ENCODE measurements at regions not wholly inside any gene's neighbourhood (a gene's known extent, or its start where the extent isn't known, plus 50 kb on each side); places are given as distances from the start of the nearest gene placed in this dataset.
A peak's percentile ranks its signal among the peaks of the same experiment; 100 is the strongest.

DNA sequence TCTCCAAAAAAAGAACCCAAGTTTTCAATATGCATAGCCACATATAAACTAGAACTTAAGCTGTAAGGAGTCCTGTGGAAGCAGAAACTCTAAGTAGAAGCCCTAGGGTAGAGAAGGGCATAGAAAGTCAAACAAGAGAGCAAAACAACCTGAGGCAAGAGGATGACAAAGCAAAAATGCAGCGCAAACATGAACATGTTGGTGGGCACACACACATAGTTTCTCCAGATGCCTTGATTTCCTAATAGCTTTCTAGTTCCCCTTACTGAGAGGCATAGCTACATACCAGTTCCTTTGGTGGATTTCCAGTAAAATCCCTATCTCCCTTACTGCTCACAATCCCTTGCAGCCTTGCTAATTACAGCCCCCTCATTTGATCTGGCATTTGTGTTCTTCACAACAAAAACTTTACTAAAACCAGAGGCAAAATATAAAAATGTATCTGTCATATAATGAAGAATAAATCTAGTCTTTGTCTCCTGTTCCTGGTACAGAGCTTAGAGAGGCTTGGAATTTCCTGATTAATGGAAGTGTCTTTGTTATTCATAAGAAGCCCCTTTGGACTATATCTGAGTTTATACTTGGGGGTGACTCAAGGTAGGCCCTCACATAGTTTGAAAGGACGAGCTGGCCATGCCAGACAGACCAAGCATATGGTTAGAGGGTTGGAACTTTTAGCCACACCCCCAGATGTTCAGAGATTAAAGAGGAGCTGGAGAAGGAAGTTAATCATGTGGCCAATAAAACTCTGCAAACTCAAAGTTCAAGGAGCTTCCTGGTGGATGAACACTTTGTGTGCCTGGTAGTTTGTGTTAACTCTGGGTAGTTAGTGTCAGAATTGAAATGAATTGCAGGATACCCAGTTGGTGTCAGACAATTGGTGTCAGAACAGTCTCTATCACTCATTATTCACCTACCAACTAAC, 52.7 kb upstream of the ZCCHC13 start:
- ChIA-PET CTCF (ENCODE audit: partially characterized antibody) (interaction anchor here (0.9 kb wide), 1 partner anchor 93 kb away, joined by 3 read pairs; no protein-coding TSS in a partner anchor), POLR2A (ENCODE audit: partially characterized antibody) (no interaction called here)
- intact Hi-C loops (cut with micrococcal nuclease): no loop called here
- Mint-ChIP-seq H3K4me1 (peaks cover 1 to 9% (median 5%) of the 10 kb centered on the region in 4 donors), H3K4me3 (no peak overlapping the region), H3K27me3 (no peaks in the 10 kb centered on the region), H3K27ac (peak overlapping the region in 3 of 7 donors; percentile 5 to 44 (median 12)), H3K36me3 (peaks cover 0 to 35% of the 10 kb centered on the region in 2 donors), H3K9me3 (peaks cover 0 to 2% (median 0%) of the 10 kb centered on the region in 8 donors)
- no peaks in the 10 kb centered on the region for H3K4me1 ChIP-seq (ENCODE audit: insufficient read depth, low read length)
- no peaks in the 10 kb centered on the region for H3K9me3 ChIP-seq (ENCODE audit: control insufficient read depth in 1 of 2, low read length in 2 of 2)
- no peak for DNase-seq
- H3K27me3 ChIP-seq (ENCODE audit: insufficient read depth, low read length): no peaks in the 10 kb centered on the region
- no peak overlapping the region for H3K27ac ChIP-seq (ENCODE audit: low read depth, low read length)
- H3K36me3 ChIP-seq (ENCODE audit: insufficient read depth, low read length): no peaks in the 10 kb centered on the region
- H3K4me3 ChIP-seq (ENCODE audit: low read length in 2 of 2): no peak overlapping the region

DNA sequence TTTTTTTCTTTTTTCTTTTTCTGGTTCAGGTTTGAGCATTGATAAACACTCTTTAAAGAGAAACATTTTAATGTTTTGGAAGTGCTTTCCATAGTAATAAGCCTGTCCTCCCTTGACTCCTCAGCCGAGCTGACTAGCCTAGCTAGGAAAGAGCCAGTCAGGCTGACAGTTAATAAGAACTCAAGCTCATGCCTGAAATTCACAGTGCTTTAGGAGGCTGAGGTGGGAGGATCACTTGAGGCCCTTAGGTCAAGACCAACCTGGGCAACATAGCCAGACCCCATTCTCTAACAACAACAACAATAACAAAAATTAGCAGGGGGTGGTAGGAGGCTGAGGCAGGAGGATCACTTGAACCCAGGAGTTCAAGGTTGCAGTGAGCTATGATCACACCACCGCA, 53.4 kb upstream of the ZCCHC13 start:
- no peaks in the 10 kb centered on the region for H3K27me3 Mint-ChIP-seq
- H3K27ac Mint-ChIP-seq: peak overlapping the region in 1 of 7 donors; percentile 44
- intact Hi-C loops (cut with micrococcal nuclease): no loop called here
- no peaks in the 10 kb centered on the region for H3K4me1 ChIP-seq (ENCODE audit: insufficient read depth, low read length)
- H3K9me3 ChIP-seq (ENCODE audit: control insufficient read depth in 1 of 2, low read length in 2 of 2): no peaks in the 10 kb centered on the region
- peaks cover 0 to 30% of the 10 kb centered on the region in 2 donors for H3K36me3 Mint-ChIP-seq
- no peaks in the 10 kb centered on the region for H3K36me3 ChIP-seq (ENCODE audit: insufficient read depth, low read length)
- ChIA-PET POLR2A (ENCODE audit: partially characterized antibody) (no interaction called here), CTCF (ENCODE audit: partially characterized antibody) (interaction anchor here (0.9 kb wide), 1 partner anchor 93 kb away, joined by 3 read pairs; no protein-coding TSS in a partner anchor)
- no peak overlapping the region for H3K4me3 ChIP-seq (ENCODE audit: low read length in 2 of 2)
- H3K27me3 ChIP-seq (ENCODE audit: insufficient read depth, low read length): no peaks in the 10 kb centered on the region
- no peak overlapping the region for H3K27ac ChIP-seq (ENCODE audit: low read depth, low read length)
- no peak for DNase-seq
- peaks cover 1 to 9% (median 5%) of the 10 kb centered on the region in 4 donors for H3K4me1 Mint-ChIP-seq
- H3K4me3 Mint-ChIP-seq: no peak overlapping the region
- H3K9me3 Mint-ChIP-seq: peaks cover 0 to 2% (median 0%) of the 10 kb centered on the region in 8 donors

DNA sequence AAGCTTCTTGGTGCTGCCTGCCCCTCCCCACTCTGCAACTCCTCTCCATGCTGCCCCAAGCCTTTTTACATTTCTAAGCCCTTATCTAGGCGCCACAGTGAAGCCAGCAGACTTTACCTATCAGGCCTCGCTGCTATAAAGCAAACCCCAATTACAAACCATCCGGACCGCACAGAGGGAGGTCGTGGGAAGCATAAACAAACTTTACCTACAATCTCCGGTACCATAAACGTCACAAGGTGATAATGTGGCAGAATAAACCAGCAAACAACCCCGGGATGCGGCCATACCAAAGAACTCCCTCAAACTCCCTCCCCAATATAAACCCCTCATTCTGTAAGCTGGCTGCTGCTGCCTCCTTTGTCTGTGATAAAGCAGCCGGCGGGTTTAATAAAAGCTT, 54.0 kb upstream of the ZCCHC13 start:
- Histone ChIP-seq H3K4me3 (ENCODE audit: low read length in 2 of 2) (no peak overlapping the region), H3K36me3 (ENCODE audit: insufficient read depth, low read length) (no peaks in the 10 kb centered on the region), H3K27ac (ENCODE audit: low read depth, low read length) (no peak overlapping the region), H3K4me1 (ENCODE audit: insufficient read depth, low read length) (no peaks in the 10 kb centered on the region), H3K9me3 (ENCODE audit: control insufficient read depth in 1 of 2, low read length in 2 of 2) (no peaks in the 10 kb centered on the region), H3K27me3 (ENCODE audit: insufficient read depth, low read length) (no peaks in the 10 kb centered on the region)
- no peak for DNase-seq
- ChIA-PET CTCF (ENCODE audit: partially characterized antibody) (no interaction called here), POLR2A (ENCODE audit: partially characterized antibody) (no interaction called here)
- Mint-ChIP-seq H3K27ac (no peak overlapping the region), H3K27me3 (no peaks in the 10 kb centered on the region), H3K4me3 (no peak overlapping the region), H3K4me1 (peaks cover 1 to 9% (median 5%) of the 10 kb centered on the region in 4 donors), H3K9me3 (no peaks in the 10 kb centered on the region), H3K36me3 (peaks cover 3 to 31% of the 10 kb centered on the region in 2 donors)
- intact Hi-C loops (cut with micrococcal nuclease): no loop called here

DNA sequence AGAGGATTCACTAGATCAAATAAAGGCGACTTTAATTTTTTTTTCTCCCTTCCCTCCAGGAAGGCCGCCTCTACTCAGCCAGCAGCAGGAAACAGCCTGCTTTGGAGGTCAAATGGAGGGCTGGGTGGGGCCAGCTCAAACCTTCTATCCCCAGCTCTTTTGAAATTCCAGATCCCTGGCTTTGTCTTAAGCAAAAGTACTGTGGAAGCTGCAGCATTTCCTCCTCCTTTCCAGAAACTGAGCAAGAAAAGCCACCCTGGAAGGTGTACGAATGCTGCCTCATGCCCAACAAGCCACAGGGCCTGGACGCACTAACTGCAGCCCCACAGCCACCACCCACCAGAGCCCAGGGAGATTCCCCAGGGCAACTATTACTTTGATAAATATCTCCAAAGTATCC, 55.1 kb upstream of the ZCCHC13 start:
- intact Hi-C loops (cut with micrococcal nuclease): no loop called here
- H3K36me3 ChIP-seq (ENCODE audit: insufficient read depth, low read length): no peaks in the 10 kb centered on the region
- H3K4me3 ChIP-seq (ENCODE audit: low read length in 2 of 2): no peak overlapping the region
- no peak for DNase-seq
- Mint-ChIP-seq H3K27me3 (no peaks in the 10 kb centered on the region), H3K4me3 (no peak overlapping the region), H3K27ac (no peak overlapping the region), H3K9me3 (no peaks in the 10 kb centered on the region), H3K36me3 (peaks cover 3 to 27% of the 10 kb centered on the region in 2 donors), H3K4me1 (peaks cover 1 to 8% (median 5%) of the 10 kb centered on the region in 4 donors)
- POLR2A ChIA-PET (ENCODE audit: partially characterized antibody): no interaction called here
- H3K9me3 ChIP-seq (ENCODE audit: control insufficient read depth in 1 of 2, low read length in 2 of 2): no peaks in the 10 kb centered on the region
- CTCF ChIA-PET (ENCODE audit: partially characterized antibody): interaction anchor here (1.1 kb wide), 1 partner anchor 93 kb away, joined by 3 read pairs; no protein-coding TSS in a partner anchor
- no peaks in the 10 kb centered on the region for H3K27me3 ChIP-seq (ENCODE audit: insufficient read depth, low read length)
- no peaks in the 10 kb centered on the region for H3K4me1 ChIP-seq (ENCODE audit: insufficient read depth, low read length)
- H3K27ac ChIP-seq (ENCODE audit: low read depth, low read length): no peak overlapping the region

DNA sequence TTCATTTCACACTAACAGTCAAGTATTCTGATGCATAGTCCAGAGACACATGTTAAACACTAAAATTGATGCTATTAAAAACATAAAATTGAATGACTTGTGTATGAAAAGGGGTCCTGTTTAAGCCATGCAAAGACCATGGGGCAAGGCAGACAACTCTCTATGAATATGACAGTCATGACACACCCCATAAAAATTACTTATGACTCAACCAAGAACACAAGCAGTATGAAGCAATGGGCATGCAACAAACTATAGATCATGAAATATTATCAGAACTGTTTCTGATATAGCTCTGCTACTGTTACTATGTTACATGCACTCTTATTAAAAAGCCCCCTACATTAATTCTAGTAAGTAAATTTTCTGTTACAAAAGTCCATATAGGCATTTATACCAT, 57.5 kb upstream of the ZCCHC13 start:
- H3K4me3 ChIP-seq (ENCODE audit: low read length in 2 of 2): no peak overlapping the region
- H3K4me1 Mint-ChIP-seq: peaks cover 0 to 7% (median 3%) of the 10 kb centered on the region in 4 donors
- H3K9me3 Mint-ChIP-seq: no peaks in the 10 kb centered on the region
- no peak for DNase-seq
- POLR2A ChIA-PET (ENCODE audit: partially characterized antibody): no interaction called here
- H3K27me3 Mint-ChIP-seq: no peaks in the 10 kb centered on the region
- H3K27ac Mint-ChIP-seq: no peak overlapping the region
- H3K4me1 ChIP-seq (ENCODE audit: insufficient read depth, low read length): no peaks in the 10 kb centered on the region
- CTCF ChIA-PET (ENCODE audit: partially characterized antibody): no interaction called here
- H3K4me3 Mint-ChIP-seq: no peak overlapping the region
- H3K9me3 ChIP-seq (ENCODE audit: control insufficient read depth in 1 of 2, low read length in 2 of 2): no peaks in the 10 kb centered on the region
- no peaks in the 10 kb centered on the region for H3K27me3 ChIP-seq (ENCODE audit: insufficient read depth, low read length)
- intact Hi-C loops (cut with micrococcal nuclease): no loop called here
- peaks cover 3 to 30% of the 10 kb centered on the region in 2 donors for H3K36me3 Mint-ChIP-seq
- no peaks in the 10 kb centered on the region for H3K36me3 ChIP-seq (ENCODE audit: insufficient read depth, low read length)
- no peak overlapping the region for H3K27ac ChIP-seq (ENCODE audit: low read depth, low read length)

DNA sequence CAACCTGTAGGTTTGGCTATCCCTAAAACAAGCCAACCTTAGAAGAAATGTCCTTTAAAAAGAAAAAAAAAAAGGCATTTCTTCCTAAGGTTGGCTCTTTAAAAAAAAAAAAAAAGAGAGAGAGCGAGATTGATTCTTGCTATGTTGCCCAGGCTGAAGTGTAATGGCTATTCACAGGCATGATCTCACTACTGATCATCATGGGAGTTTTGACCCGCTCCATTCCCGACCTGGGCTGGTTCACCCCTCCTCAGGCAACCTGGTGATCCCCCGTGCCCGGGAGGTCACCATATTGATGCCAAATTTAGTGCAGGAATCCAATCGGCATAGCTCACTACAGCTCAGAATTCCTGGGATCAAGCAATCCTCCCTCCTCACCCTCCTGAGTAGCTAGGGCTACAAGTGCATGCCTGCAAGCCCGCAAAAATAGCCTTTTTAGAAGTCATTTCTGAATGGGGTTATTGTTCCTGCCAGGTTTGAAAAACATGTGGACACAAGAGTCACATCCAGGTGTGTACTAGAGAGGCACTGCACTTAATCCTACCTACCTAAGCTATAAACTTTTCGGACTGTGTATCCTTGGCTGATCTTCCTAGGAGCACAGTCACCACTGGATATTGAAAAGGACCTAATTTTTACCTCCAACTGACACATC, 61.4 kb upstream of the ZCCHC13 start:
- Mint-ChIP-seq H3K36me3 (peaks cover 9 to 46% of the 10 kb centered on the region in 2 donors), H3K27me3 (no peaks in the 10 kb centered on the region), H3K4me1 (peaks cover 0 to 7% (median 2%) of the 10 kb centered on the region in 4 donors), H3K9me3 (no peaks in the 10 kb centered on the region), H3K4me3 (no peak overlapping the region), H3K27ac (no peak overlapping the region)
- POLR2A ChIA-PET (ENCODE audit: partially characterized antibody): no interaction called here
- intact Hi-C loops (cut with micrococcal nuclease): no loop called here
- DNase-seq: no peak
- CTCF ChIA-PET (ENCODE audit: partially characterized antibody): no interaction called here
- no peaks in the 10 kb centered on the region for H3K9me3 ChIP-seq (ENCODE audit: control insufficient read depth in 1 of 2, low read length in 2 of 2)
- H3K27ac ChIP-seq (ENCODE audit: low read depth, low read length): no peak overlapping the region
- H3K27me3 ChIP-seq (ENCODE audit: insufficient read depth, low read length): no peaks in the 10 kb centered on the region
- no peaks in the 10 kb centered on the region for H3K36me3 ChIP-seq (ENCODE audit: insufficient read depth, low read length)
- H3K4me1 ChIP-seq (ENCODE audit: insufficient read depth, low read length): no peaks in the 10 kb centered on the region
- no peak overlapping the region for H3K4me3 ChIP-seq (ENCODE audit: low read length in 2 of 2)

DNA sequence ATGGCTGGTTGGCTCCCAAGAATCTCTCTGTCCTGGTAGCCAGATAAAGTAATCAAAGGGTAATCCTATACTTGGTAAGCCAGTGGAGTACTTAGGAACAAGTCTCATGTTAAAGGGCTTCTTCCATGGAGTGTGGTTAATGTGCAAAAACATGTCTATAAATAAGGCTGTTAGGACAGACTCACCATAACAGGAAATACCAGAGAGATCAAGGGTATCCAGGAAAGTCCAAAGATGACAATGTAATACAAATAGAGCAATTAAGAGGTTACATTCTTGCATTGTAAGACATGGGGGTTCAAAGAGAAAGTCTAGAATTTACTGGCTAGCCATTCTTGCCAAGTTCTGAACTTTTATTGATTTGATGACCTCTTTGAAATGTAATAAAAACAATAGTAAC, 61.9 kb upstream of the ZCCHC13 start:
- no peaks in the 10 kb centered on the region for H3K27me3 ChIP-seq (ENCODE audit: insufficient read depth, low read length)
- H3K9me3 ChIP-seq (ENCODE audit: control insufficient read depth in 1 of 2, low read length in 2 of 2): no peaks in the 10 kb centered on the region
- no peak overlapping the region for H3K27ac ChIP-seq (ENCODE audit: low read depth, low read length)
- no peaks in the 10 kb centered on the region for H3K27me3 Mint-ChIP-seq
- H3K4me1 ChIP-seq (ENCODE audit: insufficient read depth, low read length): no peaks in the 10 kb centered on the region
- DNase-seq: no peak
- POLR2A ChIA-PET (ENCODE audit: partially characterized antibody): no interaction called here
- intact Hi-C loops (cut with micrococcal nuclease): no loop called here
- peaks cover 9 to 46% of the 10 kb centered on the region in 2 donors for H3K36me3 Mint-ChIP-seq
- H3K27ac Mint-ChIP-seq: peak overlapping the region in 1 of 7 donors; percentile 21
- no peak overlapping the region for H3K4me3 ChIP-seq (ENCODE audit: low read length in 2 of 2)
- CTCF ChIA-PET (ENCODE audit: partially characterized antibody): no interaction called here
- H3K36me3 ChIP-seq (ENCODE audit: insufficient read depth, low read length): no peaks in the 10 kb centered on the region
- no peaks in the 10 kb centered on the region for H3K9me3 Mint-ChIP-seq
- H3K4me1 Mint-ChIP-seq: peaks cover 0 to 7% (median 2%) of the 10 kb centered on the region in 4 donors
- no peak overlapping the region for H3K4me3 Mint-ChIP-seq
